ELR (cell line): ENCODE measurements at regions not wholly inside any gene's neighbourhood (a gene's known extent, or its start where the extent isn't known, plus 50 kb on each side); places are given as distances from the start of the nearest gene placed in this dataset.
"Not testable (repeated sequence)": the region's sequence is repeated elsewhere in the genome, so short reads cannot be mapped to it uniquely, and the experiment has no call there.

Source experiments
- DNase-seq: peaks from one replicate; pipeline ENCODE4 v3.0.0-alpha.2; 2015; ENCODE audit warnings: low read depth

DNA sequence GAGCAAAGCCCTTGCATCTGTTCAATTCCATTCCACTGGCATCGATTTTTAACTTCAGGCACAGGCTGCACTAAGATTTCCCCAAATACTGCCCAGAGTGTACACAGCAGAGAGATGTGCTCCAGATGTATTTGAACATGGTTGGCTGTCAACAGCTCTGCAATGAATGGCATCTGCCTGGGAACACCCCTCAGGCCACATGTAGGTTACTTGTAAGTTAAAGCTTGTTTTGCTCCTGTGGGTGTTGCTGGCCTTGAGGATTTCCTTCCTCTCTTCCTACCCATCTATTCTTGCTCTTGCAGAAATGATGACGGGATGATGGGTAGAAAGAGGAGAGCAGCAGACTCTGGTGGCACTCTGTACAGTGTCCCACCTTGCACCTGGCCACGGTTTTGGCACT lies 69.3 kb upstream of the HELT start:
- no peak for DNase-seq

DNA sequence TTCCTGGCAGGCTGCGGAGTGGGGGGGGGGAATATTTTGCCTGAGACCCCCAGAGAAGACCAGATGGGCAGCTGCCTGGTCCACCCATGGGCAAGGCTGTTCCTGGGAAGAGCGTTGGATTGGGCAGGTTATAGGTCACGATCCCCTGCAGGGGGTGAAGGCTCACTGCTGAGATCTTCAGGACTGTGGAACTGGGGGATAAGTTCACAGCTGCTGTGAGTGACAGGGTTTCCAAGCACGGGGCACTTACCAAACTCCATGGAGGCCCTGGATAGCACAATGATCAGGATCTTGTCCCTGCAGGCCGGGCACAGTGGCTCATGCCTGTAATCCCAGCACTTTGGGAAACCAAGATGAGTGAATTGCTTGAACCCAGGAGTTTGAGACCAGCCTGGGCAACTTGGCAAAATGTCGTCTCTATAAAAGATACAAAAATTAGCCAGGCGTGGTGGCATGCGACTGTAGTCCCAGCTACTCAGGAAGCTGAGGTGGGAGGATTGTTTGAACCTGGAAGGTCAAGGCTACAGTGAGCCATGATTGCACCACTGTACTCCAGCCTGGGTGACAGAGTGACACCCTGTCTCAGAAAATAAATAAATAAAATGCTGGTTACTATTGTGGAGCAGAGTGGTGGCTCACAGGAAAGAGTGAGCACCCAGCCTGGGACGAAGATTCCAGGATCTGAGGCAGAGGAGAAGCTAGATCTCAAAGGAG lies 68.0 kb upstream of the HELT start:
- DNase-seq = no peak

DNA sequence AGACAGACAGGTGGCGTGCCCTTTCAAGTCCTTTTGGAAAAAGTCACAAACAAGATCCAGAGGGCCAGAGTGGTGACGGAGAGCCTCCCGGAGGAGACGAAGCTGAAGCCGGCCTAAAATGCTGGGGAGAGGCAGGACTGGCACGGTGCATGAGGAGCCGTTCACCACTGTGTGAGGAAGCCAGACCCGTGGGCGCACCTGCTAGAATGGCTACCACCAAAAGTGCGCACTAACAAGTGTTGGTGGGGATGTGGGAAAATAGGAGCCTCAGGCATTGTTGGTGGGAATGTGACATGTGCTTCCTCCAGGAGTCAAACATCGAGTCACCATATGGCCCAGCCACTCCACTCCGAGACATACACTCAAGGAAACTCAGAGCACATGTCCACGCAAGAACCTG lies 67.4 kb upstream of the HELT start:
- no peak for DNase-seq

DNA sequence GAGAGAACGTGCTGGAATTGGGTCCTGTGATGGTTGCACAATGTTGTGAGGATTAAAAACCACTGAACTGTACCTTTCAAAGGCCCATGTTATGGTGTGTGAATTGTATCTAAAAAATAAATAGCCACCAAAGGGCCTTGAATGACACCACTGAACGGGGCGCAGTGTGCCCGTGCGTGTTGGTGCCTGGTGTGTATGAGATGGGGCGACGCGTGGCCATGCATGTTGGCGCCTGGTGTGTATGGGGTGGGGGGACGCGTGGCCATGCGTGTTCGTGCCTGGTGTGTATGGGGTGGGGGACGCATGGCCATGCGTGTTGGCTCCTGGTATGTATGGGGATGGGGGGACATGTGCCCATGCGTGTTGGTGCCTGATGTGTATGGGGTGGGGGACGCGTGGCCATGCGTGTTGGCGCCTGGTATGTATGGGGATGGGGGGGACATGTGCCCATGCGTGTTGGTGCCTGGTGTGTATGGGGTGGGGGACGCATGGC lies 66.6 kb upstream of the HELT start:
- DNase-seq = no peak

DNA sequence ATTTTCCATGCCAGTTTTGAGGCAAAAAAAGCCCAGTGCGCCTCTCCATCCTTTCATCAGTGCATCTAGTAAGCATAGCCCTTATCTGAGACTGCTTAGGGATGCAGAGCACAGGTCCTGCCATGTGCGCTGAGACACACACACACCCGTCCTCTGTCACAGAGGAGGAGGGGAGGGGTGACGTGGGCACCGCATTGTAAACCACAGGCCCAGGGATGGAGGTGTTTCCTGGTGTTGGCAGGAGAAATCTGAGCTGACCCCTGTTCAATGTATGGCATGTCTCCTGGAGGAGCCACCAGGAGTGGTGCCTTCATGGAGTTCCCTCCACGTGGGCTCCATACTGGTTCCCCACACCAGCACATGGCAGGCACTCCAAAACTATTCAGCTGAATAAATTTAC lies 65.8 kb upstream of the HELT start:
- DNase-seq = no peak

DNA sequence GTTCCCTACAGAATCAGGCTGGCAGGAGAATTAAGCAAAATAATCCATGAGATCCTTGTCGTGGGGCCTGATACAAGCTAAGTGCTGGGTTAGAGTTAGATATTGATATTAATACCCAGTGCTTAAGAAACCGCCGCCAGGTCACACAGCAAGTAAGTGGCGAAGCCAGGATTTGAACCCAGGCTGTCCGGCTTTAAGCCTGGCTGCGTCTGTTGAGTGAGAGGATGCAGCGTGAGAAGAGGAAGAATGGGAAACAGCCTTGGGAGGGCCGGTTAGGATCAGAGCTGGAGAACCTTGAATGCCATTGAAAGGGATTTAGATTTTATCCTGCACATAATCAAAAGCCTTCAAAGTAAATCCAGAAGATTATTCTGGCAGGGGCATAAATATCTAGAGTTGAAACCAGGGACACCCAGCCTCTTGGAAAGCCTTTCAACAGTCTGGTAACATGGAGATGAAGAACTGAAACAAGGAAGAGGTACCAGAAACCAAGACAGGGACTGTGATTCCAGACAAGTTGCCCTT lies 64.8 kb upstream of the HELT start:
- no peak for DNase-seq

DNA sequence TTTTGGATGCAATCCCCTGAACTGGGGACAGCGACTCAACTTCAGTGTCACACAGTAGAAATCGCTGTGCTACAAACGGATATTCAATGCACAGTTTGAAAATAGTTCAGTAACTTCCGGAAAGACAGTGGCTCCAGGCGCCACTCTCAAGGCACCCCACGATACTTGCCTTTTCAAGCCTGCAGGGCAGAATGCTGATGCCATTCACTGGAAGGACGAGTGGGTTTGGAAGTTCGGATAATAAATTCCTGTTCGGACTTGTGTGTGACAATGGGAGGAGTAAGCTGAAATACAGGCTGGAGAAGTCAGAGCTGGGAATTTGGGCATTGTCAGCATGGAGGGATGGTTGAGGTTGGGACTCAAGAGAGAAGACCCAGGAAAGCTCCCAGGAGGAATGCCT lies 64.3 kb upstream of the HELT start:
- no peak for DNase-seq

DNA sequence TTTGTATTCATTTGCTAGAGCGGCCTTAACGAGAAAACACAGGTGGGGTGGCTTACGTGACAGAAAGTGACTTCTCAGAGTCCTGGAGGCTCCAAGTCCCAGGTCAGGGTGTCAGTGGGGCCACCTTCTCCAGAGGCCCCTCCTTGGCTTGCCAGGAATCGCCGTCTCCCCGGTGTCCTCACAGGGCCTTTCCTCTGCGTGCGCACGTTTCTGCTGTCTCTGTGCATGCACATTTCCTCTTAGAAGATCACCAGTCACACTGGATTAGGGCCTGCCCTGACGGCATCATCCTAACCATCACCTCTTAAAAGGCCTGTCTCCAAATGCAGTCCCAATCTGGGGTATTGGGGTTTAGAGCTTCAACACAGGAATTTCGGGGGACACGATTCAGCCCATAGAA lies 63.8 kb upstream of the HELT start:
- no peak for DNase-seq

DNA sequence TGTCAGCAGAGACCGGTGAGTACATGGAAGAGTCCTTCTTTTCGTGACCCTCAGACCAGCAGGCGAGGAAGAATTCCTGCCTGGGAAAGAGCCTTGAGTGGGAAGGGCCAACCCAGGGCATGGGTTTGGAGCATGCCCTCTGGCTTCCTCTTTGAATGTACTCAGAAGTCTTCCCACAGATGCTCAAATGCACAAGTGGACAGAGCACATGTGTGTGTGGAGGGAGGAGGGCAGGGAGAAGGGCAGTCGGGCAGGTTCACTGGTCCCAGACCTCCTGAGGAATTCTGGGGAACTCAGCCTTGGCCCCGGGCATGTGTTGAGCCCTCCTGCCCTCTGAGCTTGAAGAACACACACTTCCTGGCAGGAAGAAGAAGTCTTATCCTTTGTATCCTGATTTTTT lies 63.2 kb upstream of the HELT start:
- DNase-seq = no peak

DNA sequence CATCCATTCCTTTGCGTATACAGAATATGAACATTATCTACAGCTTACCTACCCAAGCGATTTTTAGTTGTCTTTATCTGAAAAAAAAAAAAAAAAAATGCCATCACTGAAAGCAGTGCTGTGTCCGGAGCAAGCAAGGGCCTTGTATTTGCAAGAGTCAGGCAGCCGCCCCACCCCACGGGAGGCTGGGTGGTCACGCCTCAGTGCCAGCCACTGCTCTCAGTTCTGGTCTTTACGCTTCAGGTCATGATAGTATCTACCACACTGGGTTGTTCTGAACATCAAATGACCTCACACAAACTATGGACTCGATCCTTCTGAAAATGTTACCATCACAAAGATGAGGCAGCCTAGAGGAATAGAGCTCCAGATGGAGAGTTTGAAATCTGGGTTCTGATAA lies 62.7 kb upstream of the HELT start:
- no peak for DNase-seq

DNA sequence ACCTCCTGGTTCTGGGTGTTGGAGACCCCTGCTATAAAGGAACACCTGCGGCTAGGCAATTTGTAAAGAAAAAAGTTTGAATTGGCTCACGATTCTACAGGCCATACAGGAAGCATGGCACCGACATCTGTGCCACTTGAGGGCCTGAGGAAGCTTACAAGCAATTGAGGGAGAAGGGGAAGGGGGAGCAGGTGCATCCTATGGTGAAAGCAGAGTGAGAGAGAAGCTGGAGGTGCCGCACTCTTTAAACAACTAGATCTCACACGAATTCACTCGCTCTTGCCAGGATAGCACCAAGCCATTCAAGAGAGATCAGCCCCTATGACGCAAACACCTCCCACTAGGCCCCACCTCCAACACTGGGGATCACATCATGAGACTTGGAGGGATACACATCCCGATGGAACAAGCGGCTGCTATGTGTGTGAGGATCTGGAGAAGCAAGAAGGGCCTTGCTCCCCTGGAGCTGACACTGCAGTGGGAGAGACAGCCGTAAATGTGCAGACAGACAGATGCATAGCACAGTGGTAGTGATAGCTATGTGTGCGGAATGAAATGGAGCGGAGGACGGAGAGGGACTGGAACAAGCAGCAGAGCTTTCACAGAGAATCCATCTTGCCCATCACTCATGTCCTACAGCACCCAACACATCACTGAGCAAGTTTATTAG lies 60.7 kb upstream of the HELT start:
- no peak for DNase-seq

DNA sequence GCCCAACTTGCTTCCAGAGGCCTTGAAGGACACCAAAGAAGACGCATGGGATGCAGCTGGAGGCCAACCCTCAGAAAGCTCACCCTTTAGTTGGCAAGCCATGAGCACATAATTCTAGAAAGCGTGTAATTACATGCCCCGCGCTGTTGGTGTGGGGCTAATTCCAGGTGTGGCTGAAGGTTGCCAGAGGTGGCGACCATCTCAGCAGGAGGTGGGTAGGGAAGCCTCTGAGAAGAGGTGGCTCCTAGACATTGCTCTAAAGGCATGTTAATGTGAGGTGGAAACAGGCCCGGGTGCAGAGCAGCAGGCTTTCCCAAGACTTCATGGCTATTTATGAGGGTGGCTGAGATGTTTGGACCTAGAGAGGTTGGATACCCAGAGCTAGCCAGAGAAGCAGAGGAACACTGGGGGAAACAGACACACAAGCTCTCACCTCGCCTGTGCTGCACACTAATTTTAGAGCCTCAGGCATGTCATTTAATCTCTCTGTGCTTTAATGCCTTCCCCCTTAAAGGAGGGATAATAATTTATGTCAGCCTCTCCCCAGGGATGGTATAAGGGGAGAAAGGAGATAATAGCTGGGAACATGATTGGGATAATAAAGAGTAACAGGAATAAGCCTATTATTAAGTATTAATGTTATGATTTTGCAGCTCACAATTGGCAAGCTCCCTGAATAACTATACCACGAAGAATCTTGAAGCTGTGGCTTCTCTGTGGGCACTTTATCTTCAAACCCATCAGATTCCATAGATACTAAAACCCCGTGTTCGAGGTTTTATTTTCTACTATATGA lies 60.0 kb upstream of the HELT start:
- DNase-seq = no peak

DNA sequence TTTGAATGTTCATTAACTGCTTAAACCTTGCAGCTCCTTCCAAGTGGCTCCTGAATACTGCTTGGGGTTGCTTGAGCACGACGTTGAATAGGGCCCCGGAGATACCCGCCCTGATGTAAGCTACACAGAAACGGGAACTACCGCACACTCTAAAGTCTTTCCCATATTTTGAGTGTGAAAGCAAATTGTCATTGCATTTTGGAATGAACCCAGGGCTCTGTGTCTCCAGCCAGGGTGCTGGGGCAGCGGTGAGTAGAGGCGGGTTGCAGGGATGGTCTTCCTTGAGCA lies 59.4 kb upstream of the HELT start:
- DNase-seq = no peak

DNA sequence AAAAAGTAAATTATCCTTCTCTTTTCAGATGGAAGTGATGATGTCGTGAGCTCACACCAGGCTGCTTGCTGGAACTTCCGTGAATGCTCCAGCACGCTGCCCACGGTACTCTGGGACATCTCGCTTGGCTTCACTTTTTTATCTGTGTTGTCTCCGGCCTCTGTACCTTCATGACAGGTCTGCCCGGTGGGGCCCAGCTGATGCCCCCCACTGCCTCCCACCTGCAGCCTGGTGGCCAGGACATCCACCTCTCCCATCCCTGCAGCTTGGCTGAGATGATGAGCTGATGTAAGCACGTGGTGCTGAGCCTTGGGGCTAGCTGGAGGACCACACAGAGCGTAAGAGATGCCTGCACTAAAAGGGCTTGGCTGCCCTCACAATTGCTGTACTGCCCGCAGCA lies 59.0 kb upstream of the HELT start:
- no peak for DNase-seq

DNA sequence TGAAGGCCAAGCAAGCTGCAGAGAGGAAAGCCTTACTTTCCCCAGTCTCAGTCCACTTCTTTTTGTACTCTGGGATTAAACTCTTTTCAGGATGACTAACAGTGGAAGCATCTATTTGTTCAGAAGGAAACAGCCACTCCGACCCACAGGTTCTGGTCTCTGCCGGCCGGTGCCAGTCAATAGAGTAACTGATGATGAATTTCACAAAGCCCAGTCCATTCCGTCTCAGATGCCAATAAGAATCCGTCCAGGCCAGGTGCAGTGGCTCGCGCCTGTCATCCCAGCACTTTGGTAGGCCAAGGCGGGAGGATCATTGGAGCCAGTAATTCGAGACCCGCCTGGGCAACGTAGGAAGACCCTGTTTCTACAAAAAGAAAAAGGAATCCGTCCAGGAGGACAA lies 58.5 kb upstream of the HELT start:
- DNase-seq = no peak

DNA sequence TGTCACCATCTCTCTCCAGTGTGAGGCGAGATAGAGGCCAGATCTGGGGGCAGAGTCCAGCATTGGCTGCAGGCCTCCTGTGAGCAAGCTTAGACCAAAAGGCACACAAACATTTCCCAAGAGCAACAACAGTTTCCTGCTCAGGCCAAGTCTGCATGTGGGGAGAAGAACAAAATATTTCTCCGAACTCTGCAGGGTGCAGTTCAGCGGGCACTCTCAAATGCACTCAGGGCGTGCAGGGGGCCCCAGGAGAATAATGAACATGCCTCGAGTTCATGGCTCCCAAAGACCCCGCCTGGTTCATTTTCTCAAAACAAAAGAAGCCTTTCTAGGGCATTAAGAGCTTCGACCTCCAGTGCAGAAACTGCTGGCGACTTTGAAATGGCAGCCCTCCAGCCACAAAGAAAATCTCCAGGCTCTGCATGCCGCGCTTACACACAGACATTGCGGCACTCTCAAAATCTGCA lies 57.8 kb upstream of the HELT start:
- DNase-seq = no peak

DNA sequence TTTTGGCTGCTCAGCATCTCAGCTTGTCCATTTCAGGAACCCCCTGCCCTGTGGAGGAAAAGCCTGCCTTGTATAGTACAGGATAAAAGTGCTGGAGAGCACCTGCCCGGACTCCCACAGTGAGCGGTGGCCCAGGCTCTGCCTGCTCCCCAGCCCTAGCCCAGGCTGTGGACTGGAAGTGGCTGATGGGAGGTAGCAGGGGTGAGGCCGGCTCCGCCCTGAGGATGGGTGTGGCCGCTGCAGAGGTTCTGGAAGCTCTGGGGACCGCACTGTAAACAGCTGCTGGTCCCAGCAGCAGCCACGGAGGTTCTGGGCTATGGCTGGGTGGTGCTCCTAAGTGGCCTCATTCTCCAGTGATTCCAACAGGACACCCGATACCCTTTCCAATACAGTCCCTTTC lies 56.6 kb upstream of the HELT start:
- no peak for DNase-seq

DNA sequence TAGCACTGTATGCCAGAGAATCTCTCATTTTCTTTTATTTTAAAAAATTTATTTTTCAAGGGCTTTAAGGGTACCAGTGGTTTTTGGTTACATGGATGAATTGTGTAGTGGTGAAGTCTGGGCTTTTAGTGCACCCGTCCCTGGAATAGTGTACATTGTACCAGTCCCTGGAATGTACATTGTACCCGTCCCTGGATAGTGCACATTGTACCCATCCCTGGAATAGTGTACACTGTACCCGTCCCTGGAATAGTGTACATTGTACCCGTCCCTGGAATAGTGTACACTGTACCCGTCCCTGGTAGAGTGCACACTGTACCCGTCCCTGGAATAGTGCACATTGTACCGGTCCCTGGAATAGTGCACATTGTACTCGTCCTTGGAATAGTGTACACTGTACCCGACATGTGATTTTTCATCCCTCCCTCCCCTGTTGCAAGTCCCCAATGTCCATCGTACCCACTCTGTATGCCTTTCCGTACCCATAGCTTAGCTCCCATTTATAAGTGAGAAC lies 56.1 kb upstream of the HELT start:
- no peak for DNase-seq

DNA sequence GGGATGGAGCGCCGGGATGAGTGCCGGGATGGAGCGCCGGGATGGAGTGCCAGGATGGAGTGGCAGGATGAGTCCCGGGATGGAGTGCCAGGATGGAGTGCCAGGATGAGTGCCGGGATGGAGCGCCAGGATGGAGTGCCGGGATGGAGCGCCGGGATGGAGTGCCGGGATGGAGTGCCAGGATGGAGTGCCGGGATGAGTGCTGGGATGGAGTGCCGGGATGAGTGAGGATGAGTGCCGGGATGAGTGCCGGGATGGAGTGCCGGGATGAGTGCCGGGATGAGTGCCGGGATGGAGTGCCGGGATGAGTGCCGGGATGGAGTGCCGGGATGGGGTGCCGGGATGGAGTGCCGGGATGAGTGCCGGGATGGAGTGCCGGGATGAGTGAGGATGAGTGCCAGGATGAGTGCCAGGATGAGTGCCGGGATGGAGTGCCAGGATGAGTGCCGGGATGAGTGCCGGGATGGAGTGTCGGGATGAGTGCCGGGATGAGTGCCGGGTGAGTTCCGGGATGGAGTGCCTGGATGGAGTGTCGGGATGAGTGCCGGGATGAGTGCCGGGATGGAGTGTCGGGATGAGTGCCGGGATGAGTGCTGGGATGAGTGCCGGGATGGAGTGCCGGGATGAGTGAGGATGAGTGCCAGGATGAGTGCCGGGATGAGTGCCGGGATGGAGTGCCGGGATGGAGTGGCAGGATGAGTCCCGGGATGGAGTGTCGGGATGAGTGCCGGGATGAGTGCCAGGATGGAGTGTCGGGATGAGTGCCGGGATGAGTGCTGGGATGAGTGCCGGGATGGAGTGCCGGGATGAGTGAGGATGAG lies 52.9 kb upstream of the HELT start:
- DNase-seq = not testable (repeated sequence)

DNA sequence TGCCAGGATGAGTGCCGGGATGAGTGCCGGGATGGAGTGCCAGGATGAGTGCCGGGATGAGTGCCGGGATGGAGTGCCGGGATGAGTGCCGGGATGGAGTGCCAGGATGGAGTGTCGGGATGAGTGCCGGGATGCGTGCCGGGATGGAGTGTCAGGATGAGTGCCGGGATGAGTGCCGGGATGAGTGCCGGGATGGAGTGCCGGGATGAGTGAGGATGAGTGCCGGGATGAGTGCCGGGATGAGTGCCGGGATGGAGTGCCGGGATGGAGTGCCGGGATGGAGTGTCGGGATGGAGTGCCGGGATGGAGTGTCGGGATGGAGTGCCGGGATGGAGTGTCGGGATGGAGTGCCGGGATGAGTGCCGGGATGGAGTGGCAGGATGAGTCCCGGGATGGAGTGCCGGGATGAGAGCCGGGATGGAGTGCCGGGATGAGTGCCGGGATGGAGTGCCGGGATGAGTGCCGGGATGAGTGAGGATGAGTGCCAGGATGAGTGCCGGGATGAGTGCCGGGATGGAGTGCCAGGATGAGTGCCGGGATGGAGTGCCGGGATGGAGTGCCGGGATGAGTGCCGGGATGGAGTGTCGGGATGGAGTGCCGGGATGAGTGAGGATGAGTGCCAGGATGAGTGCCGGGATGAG lies 52.1 kb upstream of the HELT start:
- not testable (repeated sequence) for DNase-seq

DNA sequence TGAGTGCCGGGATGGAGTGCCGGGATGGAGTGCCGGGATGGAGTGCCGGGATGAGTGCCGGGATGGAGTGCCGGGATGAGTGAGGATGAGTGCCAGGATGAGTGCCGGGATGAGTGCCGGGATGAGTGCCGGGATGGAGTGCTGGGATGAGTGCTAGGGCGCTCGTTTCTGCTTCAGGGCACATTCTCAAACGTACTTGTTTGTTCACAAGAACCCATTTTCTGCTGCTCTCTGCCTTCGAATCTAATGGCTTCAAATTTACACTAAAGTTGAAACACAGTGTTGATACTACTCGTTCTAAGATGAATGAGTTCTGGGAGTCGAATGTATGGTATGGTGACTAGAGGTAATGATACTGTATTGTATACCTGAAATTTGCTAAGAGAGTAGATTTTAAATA lies 50.6 kb upstream of the HELT start:
- not testable (repeated sequence) for DNase-seq
